ENCODE measurements at regions not wholly inside any gene's neighbourhood (a gene's known extent, or its start where the extent isn't known, plus 50 kb on each side); places are given as distances from the start of the nearest gene placed in this dataset.
"Not testable (repeated sequence)": the region's sequence is repeated elsewhere in the genome, so short reads cannot be mapped to it uniquely, and the experiment has no call there.

DNA sequence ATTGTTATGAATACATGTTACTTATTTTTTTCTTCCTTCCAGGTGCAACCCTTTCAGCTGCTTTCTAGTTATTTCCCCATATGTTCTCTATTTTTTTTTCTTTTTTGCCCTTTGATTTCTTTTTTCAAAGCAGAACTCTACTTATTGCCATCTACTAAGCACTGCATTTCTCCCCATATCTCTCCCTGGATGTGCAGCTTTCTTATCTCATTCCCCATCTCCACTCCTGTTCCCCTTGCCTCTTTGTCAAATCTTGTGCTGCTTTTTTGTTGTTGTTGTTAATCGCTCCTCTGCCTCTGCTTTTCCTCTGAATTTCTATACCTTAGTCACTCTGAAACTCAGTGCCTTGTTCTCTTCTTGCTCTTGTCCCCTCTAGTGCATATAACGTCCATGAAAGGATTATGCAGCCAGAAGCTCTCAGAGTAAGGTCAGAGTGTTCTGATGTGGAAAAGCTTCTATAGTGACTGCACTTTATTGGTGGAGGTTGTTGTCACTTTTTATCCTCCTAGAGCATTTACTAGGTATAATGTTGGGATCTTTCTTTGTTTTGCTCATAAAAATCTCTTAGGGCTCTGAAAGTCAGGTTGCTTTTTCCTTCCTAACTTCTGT lies 51.1 kb upstream of the JADE1 start:
- no peak for DNase-seq (ENCODE audit: low spot score)

DNA sequence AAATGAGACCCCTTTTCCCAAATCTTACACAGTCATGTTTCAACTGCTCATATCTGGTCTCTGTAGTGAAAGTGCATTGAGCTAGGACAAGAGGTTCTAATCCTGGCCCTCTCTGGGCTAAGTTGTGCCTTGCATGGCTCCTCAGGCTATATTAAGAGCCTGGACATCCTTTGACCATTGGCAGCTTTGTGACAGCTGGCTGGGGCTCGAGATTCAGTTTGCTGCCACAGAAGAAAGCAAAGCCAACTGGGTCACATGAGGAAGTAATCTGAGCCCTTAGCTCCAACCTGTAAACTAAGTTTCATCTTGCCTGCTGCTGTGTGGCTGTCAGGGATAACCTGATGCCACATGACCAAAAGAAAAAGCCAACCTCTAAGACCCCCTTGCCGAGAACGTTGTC lies 51.8 kb upstream of the JADE1 start:
- DNase-seq (ENCODE audit: low spot score): no peak

DNA sequence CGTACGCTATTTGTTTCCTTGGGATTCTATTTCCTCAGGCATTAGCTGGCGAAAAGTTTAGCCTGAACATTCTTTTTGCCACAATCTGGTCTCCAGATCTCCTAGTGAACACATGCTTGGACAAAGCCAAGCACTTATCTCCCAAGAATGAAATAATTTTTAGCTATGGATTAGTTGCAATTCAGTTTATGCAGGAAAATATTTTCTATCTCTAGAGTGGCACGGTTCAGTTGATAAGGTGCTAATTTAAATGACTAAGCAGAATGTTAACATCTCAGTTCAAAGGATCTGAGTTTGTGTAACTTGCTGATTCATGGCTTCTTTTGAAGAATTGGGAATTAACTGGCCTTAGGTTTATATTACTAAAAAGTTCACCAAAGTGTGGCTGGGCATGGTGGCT lies 58.1 kb upstream of the JADE1 start:
- DNase-seq (ENCODE audit: low spot score): peak; percentile 33

DNA sequence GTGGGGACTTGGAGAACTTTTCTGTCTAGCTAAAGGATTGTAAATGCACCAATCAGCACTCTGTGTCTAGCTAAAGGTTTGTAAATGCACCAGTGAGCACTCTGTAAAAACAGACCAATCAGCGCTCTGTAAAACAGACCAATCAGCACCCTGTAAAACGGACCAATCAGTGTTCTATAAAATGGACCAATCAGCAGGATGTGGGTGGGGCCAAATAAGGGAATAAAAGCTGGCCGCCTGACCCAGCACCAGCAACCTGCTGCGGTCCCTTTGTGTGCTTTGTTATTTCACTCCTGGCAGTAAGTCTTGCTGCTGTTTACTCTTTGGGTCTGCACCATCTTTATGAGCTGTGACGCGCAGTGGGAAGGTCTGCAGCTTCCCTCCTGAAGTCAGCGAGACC lies 67.8 kb upstream of the JADE1 start:
- DNase-seq (ENCODE audit: low spot score): not testable (repeated sequence)

DNA sequence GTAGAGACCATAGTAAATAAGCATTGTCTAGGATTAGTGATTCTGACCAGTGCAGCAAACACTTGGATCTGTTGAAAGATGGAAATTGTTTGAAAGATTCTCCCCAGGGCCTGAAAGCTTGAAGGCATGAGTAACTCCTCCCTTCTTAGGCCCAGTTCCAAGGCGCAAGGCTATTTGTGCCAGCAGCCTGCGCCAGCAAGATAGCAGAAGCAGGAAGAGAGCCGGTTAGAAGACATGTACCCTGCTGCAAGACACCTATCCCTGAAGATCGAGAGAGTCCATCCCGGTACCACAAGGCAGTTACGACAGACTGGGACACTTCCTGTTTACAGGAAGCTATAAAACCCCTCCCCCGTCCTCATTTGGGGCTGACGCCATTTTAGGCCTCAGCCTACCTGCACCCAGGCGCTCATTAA lies 72.4 kb upstream of the JADE1 start:
- DNase-seq (ENCODE audit: low spot score): peak; percentile 49

DNA sequence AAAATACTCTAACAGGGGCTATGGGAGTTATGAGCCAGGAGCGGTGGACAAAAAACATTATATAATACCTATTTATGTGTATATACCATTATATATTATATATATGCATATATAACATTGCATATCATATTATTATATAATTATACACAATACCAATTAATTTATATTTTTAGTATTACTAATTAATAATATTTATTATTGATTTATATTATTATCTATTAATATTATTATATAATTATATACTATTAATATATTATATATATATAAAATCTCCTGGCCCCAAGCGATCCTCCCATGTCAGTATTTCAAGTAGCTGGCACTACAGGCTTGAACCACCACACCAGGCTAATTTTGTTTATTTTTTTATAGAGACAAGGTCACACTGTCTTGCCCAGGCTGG lies 73.8 kb upstream of the JADE1 start:
- DNase-seq (ENCODE audit: low spot score): no peak

DNA sequence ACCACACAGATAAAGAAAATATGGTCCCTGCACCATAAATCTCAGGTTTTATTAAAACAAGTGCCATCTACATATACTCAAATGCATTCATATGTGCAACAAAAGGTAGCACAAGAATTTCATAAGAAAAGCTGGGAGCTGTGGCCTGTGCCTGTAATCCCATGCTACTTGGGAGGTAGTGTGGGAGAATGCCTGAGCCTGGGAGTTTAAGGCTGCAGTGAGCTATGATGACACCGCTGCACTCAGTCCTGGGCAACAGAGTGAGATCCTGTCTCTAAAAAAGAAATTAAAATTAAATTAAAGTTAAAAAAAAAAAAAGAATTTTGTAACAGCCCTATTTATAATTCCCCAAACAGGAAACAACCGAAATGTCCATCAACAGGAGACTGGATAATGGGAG lies 81.3 kb upstream of the JADE1 start:
- no peak for DNase-seq (ENCODE audit: low spot score)

DNA sequence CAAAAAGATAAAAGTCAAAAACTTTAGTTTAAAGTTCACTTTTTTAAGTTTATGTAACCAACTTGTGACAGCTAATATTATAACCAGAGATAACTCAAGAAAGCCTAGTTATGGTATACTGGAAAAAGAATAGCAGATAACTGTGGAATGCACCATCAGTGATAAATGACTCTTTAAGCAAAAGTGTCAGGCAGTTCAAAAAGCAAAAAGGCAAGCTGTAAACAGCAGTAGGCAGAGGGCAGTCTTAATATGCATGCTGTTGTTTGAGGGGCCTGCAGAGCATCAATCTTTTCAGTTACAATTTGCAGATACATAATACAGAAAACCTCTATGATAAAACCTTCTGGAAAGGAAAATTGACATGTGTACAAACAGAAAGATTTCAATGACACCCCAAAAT lies 81.8 kb upstream of the JADE1 start:
- no peak for DNase-seq (ENCODE audit: low spot score)

DNA sequence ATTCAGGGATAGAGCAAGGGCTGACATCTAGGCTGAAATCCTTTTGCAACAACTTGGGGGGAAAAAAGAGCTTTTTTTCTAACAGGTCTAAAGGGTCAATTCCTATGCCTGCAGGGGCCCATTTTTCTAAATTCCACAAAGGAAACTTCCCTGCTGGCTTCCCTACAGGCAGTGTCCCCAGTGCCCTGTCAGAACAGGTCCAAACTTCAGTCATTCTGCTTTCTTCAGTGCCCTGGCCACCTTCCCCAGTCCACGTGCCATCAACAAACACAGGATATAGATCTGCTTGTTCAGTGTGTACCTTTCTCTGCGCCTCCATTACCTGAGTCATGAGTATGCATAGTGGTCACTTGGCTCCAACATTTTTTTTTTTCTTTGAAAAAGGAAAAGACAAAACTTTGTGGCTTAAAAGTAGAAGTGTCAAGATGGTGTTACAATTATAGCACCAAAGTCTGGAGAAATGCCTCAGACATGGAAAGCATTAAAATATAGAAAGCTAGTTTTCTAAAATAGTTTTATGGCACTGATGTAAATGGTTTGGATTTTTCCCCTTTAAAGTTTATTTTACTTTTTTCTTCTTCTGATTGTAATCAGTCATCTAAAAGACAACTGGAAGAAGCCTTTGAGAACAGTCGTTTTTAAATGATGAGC lies 84.0 kb upstream of the JADE1 start:
- no peak for DNase-seq (ENCODE audit: low spot score)

DNA sequence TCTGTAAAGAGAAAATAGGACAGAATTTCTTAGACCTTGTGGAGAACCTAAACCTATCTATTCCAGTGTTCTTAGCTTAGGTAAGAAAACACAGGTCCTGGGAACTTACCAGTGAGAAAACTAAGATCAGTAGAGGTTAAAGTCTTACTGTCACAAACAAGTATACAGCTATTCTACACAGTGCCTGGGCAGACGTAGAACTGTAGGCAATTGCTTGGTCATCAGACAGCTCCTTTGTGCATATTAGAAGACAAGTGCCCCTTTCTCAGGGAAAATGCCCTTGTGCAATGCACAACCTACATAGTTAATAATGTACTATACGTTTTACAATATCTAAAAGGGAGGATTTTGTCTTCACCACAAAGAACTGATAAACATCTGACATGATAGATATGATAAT lies 86.6 kb upstream of the JADE1 start:
- no peak for DNase-seq (ENCODE audit: low spot score)

DNA sequence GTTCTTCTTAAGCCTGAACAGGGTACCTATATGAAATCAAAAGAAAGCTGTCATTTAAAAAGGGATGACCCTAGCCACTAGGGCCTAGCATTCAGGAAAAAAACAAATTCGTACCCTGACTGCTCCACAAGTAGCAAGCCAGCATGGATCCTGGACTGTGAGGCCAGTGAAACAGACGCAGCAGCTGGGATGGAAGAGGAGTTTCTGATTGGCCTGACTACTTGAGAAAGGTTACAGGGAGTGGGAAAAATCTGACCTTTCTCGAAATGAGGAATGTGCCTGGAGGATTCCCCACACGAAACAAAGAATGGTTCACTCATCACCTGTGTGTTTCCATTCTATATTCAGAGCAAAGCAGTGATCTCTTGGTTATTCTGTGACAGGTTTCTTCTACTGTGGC lies 87.6 kb upstream of the JADE1 start:
- DNase-seq (ENCODE audit: low spot score): no peak

DNA sequence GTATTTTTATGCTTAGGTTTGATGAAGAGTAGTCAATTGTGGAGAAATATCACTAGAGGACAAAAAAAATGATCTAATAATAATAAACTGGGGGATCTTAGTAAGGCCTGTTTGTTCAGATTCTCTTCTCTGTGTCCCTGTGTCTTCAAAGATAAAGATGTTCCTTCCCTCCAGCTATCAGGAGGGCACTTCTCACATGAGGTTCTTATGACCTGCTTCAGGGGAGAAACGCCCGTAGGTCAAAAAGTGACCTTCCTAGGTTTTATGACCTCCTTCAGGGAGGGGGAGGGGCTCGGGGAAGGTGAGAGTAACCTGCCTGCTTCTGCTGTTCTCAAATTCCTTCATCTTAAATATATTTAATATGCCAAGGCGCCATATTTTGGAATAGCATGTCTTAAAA lies 89.2 kb upstream of the JADE1 start:
- no peak for DNase-seq (ENCODE audit: low spot score)

DNA sequence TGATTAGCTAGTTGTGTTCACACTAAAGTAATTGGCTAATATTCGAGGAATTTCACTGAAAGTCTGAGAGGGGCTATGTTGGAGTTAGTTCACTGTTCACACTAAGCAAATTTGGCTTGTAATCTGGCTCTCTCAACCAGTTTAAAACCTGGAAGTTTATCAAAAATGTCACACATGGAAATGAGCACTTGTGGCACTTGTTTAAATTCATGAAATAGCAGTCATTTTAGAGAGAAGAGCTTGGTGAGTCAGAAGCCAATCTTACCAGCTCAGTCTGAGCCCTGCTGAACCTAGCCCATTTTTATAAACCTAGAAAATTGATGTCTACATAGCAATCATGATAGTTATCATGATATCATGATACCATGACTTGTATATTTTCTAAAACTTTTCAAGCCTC lies 90.7 kb upstream of the JADE1 start:
- no peak for DNase-seq (ENCODE audit: low spot score)

DNA sequence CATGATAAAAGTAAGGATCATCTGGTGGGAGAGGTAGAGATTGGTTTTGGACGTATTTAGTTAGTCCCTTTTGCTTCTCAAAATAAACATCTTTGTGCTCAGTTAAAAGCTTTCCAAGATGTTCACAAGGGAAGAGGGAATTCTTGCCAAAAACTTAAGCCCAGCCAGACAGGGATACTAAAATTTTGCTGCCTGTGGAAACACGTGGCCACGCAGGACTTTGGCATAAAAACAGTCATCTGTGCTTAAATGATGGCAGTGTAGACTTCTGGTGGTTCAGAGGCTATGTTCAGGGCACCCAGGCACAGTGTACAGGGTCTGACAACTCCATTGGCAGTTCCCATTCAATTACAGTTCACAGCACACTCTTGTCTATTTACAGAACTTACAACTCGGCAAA lies 93.2 kb upstream of the JADE1 start:
- no peak for DNase-seq (ENCODE audit: low spot score)

DNA sequence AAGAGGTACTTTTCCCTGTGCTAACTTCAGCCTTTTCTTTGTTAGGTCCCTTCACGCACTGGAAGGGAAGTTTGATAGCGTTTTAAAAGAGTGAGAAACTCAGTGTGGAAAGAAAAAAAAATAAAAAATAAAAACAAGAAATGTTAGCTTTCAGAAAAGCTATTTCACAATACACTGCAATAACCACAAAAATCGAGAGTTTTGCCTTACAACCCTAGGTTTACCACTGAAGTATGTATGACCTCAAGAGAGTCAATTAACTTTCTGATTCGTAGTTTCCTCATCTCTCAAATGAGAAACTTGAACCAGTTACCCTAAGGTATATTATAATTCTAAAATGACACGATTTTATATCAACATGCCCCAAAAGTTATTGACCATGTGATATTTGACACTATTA lies 93.9 kb upstream of the JADE1 start:
- no peak for DNase-seq (ENCODE audit: low spot score)

DNA sequence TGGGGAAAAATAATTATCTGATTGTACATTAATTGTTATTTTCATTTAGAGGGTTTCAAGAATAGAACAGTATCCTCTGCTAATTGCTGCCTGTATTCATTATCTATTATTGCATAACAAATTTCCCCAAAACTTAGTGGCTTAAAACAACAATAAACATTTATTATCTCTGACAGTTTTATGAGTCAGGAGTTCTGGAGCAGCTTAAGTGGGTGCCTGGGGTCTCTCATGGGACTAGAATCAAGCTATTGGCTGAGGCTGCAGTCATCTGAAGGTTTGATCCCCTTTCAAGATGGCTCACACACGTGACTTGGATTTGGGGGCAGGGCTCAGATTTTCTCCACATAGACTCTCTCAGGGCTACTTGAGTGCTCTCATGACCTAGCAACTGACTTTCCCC lies 98.1 kb upstream of the JADE1 start:
- no peak for DNase-seq (ENCODE audit: low spot score)

DNA sequence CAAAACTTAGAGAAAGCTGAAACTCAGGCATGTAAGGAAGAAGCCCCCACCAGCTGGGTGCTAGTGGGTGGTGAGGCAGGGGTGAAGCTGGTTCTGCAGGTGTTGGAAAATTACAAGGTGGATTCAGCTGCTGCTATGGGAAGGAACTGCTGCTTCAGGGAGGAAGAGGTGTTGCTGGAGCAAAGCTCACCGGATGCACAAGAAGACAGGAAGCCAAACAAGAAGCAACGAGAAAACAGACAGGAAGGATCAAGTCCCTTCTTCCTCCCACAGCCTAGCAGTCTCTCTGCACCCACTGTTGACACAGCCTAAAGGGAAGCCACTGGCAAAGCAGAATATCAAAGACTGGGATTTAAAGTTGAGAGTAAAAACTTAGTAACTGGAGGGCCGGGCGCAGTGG lies 100.2 kb upstream of the JADE1 start:
- DNase-seq (ENCODE audit: low spot score): no peak

DNA sequence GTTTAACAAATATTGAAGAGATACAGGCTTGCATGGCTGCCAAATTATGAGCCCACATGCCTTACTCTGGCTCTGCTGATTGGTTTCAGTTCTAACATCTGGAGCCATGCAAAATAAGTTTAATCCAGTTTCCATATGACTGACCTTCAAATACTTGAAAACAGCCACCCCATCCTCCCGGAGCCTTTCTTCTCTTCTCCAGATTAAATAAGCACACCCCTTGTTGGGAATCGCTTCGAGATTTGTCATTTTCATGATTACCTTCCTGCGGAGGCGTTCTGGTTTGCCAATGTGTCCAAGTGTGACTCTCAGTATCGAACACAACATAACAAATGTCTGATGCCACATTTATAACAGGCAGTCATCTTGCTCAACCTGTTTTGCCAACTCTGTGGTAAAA lies 101.6 kb upstream of the JADE1 start:
- no peak for DNase-seq (ENCODE audit: low spot score)

DNA sequence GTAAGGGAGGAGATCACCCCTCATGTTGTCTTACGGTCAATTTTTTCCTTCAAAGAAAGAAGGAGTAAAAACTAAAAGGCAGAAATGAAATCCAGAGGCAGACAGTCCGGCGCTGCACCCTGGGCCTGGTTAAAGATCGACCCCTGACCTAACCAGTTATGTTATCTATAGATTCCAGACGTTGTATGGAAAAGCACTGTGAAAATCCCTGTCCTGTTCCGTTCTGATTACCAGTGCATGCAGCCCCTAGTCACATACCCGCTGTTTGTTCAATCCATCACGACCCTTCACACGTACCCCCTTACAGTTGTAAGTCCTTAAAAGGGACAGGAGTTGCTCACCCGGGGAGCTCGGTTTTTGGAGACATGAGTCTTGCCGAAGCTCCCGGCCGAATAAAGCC lies 105.6 kb upstream of the JADE1 start:
- no peak for DNase-seq (ENCODE audit: low spot score)

DNA sequence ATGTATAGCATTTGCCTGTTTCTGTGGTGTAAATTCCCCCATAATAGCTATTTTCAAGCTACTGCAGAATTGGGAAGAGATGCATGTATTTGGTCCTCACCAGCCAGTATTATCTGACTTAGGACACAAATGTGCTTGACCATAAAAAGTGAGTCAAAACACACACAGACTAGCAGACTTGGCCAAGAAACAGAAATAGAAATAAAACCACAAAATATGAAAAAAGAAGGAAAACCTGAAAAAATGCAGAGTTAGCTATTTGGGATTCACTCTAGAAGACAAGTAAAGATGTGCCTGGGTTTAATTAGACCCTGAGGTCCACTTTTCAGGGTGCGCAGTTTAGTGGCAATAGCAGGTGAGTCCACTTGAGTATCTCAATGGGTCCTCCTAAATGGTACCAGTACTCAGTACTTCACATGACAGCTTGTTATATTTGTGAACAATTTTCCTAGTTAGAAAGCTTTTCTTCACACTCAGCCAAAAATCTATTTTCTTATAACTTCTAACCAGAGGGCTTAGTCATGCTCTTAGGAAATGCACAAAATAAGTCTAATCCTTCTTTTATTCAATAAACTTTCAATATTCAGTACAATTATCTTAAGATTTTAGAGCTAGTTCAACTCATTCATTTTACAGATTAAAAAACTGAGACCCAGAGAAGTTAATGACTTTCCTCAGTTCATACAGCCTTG lies 108.7 kb upstream of the JADE1 start:
- DNase-seq (ENCODE audit: low spot score): no peak

DNA sequence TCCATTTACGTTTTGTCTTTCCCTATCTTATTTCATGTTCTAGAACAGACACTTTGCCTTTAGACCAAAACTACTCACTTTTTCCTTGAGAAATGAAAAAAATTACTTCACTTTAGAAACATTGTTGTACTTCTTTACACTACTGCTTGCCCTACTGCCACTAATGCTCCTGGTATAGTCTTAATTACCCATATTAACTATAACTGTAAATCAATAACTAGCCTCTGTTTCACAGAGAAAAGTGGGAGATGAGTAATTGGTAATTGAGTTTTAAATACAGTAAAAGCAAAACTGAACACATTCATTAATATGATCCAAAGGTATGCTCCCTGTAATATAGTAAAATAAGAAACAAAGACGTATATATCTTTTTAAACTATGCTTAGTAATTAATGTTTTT lies 111.1 kb upstream of the JADE1 start:
- DNase-seq (ENCODE audit: low spot score): no peak

DNA sequence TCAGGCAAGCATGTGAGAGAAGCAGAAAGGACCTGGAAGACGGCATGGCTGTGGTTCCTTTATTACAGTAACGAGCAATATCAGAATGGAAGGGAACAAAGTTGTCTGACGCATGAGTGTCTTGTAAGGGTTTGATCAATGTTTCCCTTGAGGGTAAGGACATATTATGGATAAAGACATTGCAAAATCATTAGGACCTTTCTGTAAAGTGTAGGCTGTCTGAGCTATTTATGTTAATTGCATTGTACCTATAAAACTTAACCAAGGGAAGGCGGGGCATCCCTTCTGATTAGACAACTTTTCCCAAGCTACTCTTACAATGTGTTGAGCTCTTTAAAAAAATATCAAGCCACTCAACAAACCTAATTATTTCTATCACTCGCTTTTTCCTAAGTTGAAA lies 112.2 kb upstream of the JADE1 start:
- DNase-seq (ENCODE audit: low spot score): no peak

DNA sequence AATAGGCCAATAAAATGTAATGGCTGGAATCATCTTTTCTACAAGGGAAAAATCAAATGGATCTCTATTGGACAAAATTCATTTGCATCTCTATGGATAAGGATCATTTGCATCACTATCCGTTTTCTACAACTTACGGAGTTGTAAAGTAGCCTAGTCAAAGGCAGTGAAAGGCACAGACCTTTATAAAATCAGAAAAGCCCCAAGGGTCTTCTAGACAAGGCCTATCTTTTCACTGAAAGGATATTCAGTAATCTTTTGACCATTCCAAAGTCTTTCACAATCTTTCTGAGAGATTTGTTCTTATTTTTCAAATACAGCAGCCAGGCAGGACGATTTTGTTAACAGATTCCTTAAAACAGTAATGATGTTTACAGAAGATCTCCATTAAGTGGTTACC lies 119.5 kb upstream of the JADE1 start:
- DNase-seq (ENCODE audit: low spot score): no peak
